Adrenal gland (tissue), 9 donors: ENCODE measurements at regions not wholly inside any gene's neighbourhood (a gene's known extent, or its start where the extent isn't known, plus 50 kb on each side); places are given as distances from the start of the nearest gene placed in this dataset.

ENCODE experiments used
- DNase-seq, 7 donors: peaks; one replicate each; pipeline ENCODE4 v3.0.0-alpha.2; 2019 to 2020
- H3K27ac ChIP-seq, 5 donors: fragments of 200-600 bp; sonication (generic) in 4 of 5; 1 replicate in 3 of 5; 2 replicates in 2 of 5; pipeline versions ENCODE4 v1.5.1 to v1.8.0; 2016 to 2020; ENCODE audit warnings: mild to moderate bottlenecking in 1 of 5
- H3K27me3 ChIP-seq: fragments of 200-600 bp; 2 replicates; pipeline ENCODE4 v1.8.0; 2021
- H3K36me3 ChIP-seq, 2 donors: fragments of 200-600 bp; replicated peaks in 1 of 2; 1 replicate in 1 of 2; 2 replicates in 1 of 2; pipeline versions ENCODE4 v1.5.1 to v1.8.0; 2018 to 2022
- H3K4me1 ChIP-seq, 2 donors: fragments of 200-600 bp; replicated peaks in 1 of 2; 1 replicate in 1 of 2; 2 replicates in 1 of 2; pipeline versions ENCODE4 v1.5.1 to v1.8.0; 2018 to 2021
- H3K4me3 ChIP-seq, 4 donors: fragments of 200-600 bp; sonication (generic) in 3 of 4; one replicate each; pipeline ENCODE4 v1.5.1; 2016 to 2018
- H3K9me3 ChIP-seq, 3 donors: fragments of 200-600 bp; sonication (generic) in 1 of 3; replicated peaks in 1 of 3; 1 replicate in 2 of 3; 2 replicates in 1 of 3; pipeline versions ENCODE4 v1.5.1 to v1.8.0; 2016 to 2021
- POLR2A ChIP-seq, 2 donors: fragments of 450-650 bp; IDR thresholded peaks; one replicate each; pipeline ENCODE4 v1.6.1; 2017; ENCODE audit warnings: antibody characterized with exemption in 2 of 2, mild to moderate bottlenecking in 2 of 2, moderate library complexity in 1 of 2
- WGBS, 4 donors: extraction: QIAGEN DNeasy Blood & Tissue Kit in 2 of 4; methylation state at CpG; one replicate each; pipeline versions ENCODE4 v1.1.5 to v1.1.7; 2013 to 2017; 5-methylcytosine and 5-hydroxymethylcytosine counted together
- intact Hi-C, 2 donors: fragments of 100-400 bp; cut with DNase I; formaldehyde crosslinking; loops; one replicate each; pipeline versions ENCODE4 v1.14.1 to v1.15.0; 2022 to 2023
- TF ChIP-seq, protein P1 (sequence below), 6 experiments: fragments of 450-650 bp in 4 of 6; fragments of 200-600 bp in 2 of 6; sonication (generic) in 1 of 6; IDR thresholded peaks; 1 replicate in 5 of 6; 2 replicates in 1 of 6; pipeline versions ENCODE4 v1.5.1 to v1.8.0; 2016 to 2021; ENCODE audit warnings: antibody characterized with exemption in 6 of 6, mild to moderate bottlenecking in 2 of 6, moderate library complexity in 1 of 6
- donor health status: healthy with polysubstance abuse.
- donor health status: Bipolar disorder and iron deficiency.
- donor health status: DM: yes; HTN: yes; CAD: no.
- donor health status: DM: no; HTN: no; CAD: no.
- donor health status: DM: no; HTN: no; CAD: no.

DNA sequence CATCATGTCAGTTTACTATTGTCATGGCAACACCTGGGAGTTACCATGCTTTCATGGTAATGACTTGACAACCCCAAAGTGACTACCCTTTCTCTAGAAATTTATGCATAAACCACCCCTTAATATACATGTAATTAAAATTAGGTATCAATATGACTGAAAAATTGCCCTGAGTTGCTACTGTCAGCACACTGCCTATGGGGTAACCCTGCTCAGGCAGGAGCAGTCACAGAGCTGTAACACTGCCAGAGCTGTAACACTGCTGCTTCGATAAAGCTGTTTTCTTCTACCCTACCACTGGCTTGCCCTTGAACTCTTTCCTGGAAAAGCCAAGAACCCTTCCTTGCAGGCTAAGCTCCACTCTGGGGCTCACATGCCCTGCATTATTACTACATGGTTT, 95.5 kb upstream of the SYT4 start:
- Histone ChIP-seq H3K36me3 (no peaks in the 10 kb centered on the region), H3K4me1 (no peaks in the 10 kb centered on the region), H3K4me3 (no peak overlapping the region), H3K9me3 (no peaks in the 10 kb centered on the region), H3K27me3 (no peaks in the 10 kb centered on the region), H3K27ac (no peak overlapping the region)
- TF ChIP-seq, protein P1, sequence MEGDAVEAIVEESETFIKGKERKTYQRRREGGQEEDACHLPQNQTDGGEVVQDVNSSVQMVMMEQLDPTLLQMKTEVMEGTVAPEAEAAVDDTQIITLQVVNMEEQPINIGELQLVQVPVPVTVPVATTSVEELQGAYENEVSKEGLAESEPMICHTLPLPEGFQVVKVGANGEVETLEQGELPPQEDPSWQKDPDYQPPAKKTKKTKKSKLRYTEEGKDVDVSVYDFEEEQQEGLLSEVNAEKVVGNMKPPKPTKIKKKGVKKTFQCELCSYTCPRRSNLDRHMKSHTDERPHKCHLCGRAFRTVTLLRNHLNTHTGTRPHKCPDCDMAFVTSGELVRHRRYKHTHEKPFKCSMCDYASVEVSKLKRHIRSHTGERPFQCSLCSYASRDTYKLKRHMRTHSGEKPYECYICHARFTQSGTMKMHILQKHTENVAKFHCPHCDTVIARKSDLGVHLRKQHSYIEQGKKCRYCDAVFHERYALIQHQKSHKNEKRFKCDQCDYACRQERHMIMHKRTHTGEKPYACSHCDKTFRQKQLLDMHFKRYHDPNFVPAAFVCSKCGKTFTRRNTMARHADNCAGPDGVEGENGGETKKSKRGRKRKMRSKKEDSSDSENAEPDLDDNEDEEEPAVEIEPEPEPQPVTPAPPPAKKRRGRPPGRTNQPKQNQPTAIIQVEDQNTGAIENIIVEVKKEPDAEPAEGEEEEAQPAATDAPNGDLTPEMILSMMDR (IDR thresholded peaks at IDR 0.05) = no peak
- TF ChIP-seq POLR2A (IDR thresholded peaks at IDR 0.05) = no peak
- 30 to 45% (median 44%) methylated on average over 1 of the region's 1 CpG for WGBS, 4 donors
- intact Hi-C loops = no loop called here
- peak in 1 of 7 donors; percentile 1 for DNase-seq

DNA sequence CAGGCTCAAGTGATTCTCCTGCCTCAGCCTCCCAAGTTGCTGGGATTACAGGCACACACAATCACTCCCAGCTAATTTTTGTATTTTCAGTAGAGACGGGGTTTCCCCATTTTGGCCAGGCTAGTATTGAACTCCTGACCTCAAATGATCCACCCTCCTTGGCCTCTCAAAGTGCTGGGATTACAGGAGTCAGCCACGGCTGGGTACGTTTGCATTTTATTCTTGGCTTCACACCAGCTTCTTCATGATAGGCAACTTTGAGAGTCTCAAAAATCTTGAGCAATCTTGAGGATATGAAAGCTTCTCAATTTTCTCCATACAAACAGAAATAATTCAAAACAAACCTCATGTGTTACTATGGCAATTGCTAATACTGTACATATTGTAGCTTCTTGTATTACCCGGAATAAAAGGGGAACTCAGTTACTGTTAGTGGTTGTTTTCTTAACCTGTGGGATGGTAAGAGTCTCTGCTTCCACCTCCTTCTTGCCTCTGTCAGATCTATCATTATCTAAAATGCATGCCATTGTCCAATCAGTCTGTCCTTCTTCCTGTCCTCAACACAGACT, 102.9 kb upstream of the SYT4 start:
- 58 to 65% (median 64%) methylated on average over 4 of the region's 4 CpGs for whole genome bisulfite sequencing, 4 donors
- Histone ChIP-seq H3K27me3 (no peaks in the 10 kb centered on the region), H3K4me1 (no peaks in the 10 kb centered on the region), H3K36me3 (no peaks in the 10 kb centered on the region), H3K27ac (no peak overlapping the region), H3K4me3 (no peak overlapping the region), H3K9me3 (no peaks in the 10 kb centered on the region)
- TF ChIP-seq, protein P1 (IDR thresholded peaks at IDR 0.05) = no peak
- TF ChIP-seq POLR2A (IDR thresholded peaks at IDR 0.05) = no peak
- DNase-seq = no peak
- intact Hi-C loops = no loop called here

DNA sequence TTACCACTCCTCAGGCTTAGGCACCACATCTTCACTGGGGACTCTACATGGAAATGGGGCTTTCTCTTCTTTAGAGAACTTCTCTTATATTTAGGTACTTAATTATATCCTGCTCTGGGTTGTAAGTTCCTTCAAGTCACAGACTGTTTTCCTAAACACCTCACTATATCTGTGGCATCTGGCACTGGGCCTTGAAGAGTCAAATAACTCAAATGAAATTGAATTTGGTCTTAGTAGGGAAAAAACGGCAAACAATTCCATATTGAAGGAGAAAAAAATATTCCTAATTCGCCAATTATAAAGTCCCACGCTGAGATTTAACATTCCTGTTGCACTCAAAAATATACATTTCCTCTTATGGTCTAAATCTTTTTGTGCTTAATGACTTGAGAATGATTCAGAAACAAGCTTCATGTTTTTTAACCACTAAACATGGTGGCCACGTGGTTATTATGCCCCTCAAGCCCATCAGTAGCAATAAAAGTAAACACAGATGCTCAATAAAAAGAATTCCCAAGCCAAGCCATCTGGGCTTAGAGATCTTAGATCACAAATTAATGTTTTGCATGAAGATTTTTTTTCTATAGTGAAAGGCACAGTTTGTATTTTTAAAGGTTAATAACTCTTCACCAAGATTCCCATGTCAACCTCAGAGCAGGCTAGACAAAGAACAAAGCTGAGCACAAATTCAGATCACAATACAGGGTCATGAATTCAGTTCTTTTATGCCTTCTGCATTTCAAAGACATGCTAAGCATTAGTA, 105.5 kb upstream of the SYT4 start:
- Histone ChIP-seq H3K4me3 (no peak overlapping the region), H3K4me1 (no peaks in the 10 kb centered on the region), H3K27ac (no peak overlapping the region), H3K9me3 (no peaks in the 10 kb centered on the region), H3K36me3 (no peaks in the 10 kb centered on the region), H3K27me3 (no peaks in the 10 kb centered on the region)
- WGBS, 4 donors = 62 to 77% (median 69%) methylated on average over 4 of the region's 4 CpGs
- no peak for TF ChIP-seq POLR2A (IDR thresholded peaks at IDR 0.05)
- TF ChIP-seq, protein P1 (IDR thresholded peaks at IDR 0.05) = no peak
- intact Hi-C loops = no loop called here
- DNase-seq = no peak

DNA sequence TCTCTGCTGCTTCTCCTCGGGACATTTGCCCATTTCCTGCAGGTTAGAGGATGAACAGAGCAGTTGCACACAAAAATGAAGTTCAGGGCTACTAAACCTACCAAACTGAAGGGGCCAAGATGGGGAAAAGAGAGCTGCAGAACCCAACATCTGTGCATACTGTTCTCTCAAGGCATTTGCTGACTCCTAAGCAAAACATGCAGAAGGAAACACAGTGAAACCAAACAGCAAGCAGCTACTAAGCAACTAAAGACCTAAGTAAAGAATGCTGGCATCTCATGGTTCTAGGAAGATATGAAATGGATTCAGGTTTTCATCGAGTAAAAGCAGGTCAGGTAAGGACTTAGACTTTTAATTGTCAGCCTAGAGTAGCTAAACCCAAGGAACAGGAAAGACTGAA, 111.9 kb upstream of the SYT4 start:
- TF ChIP-seq, protein P1 (IDR thresholded peaks at IDR 0.05) = no peak
- TF ChIP-seq POLR2A (IDR thresholded peaks at IDR 0.05) = no peak
- 58 to 66% (median 60%) methylated on average over 2 of the region's 2 CpGs for WGBS, 4 donors
- no peaks in the 10 kb centered on the region for H3K27me3 ChIP-seq

More for the DNA sequence above, 111.9 kb upstream of the SYT4 start:
- Histone ChIP-seq H3K36me3 (no peaks in the 10 kb centered on the region), H3K4me1 (no peaks in the 10 kb centered on the region), H3K27ac (no peak overlapping the region), H3K9me3 (no peaks in the 10 kb centered on the region), H3K4me3 (no peak overlapping the region)
- no peak for DNase-seq
- intact Hi-C loops = no loop called here
